Fibroblast of peridontal ligament (primary cell): ENCODE measurements at regions not wholly inside any gene's neighbourhood (a gene's known extent, or its start where the extent isn't known, plus 50 kb on each side); places are given as distances from the start of the nearest gene placed in this dataset.
"Not testable (repeated sequence)": the region's sequence is repeated elsewhere in the genome, so short reads cannot be mapped to it uniquely, and the experiment has no call there.

Source experiments
- DNase-seq: peaks from one replicate; pipeline ENCODE4 v3.0.0-alpha.2; 2010; ENCODE audit errors: extremely low read depth

GRCh38 chr18:11383381-11383780 lies 226.0 kb upstream of the SLC35G4 start:
- peak; percentile 27 for DNase-seq

DNA sequence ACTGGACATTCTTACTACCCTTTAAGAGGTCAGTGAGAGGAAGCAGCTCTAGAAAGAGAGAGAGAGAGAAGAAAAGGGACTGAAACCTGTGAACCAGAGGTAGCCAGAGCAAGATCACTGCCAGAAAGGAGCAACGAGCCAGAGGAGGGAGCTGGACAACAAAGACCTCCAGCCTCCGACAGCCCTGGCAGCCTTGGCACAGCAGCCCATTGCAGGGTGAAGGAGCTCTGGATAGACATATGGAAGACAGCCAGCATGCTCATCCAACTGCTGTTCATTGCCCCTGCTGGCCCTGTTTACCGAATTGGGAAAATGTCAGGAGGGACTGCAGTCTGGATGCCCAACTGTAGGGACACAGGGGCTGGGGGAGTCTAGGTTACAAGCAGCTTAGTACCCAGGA lies 228.4 kb upstream of the SLC35G4 start:
- DNase-seq = no peak

DNA sequence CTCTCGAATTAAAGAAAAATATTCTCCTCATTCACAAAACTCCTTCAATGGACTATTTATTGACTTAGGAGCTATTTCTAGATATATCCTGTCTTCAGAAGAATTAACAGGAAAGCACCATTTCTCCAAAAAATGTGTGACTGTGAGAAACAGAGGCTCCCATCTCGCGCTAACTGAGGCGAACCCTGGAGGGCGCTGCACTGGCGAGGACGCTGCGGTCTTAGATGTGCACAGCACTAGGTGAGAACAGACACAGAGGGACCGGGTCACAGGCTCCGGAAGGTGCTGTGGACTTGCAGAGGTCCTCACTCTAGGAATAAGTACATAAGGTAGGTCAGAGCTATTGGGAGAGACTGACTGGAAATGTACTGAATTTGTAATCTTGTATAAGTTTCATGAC lies 229.7 kb upstream of the SLC35G4 start:
- DNase-seq = no peak

GRCh38 chr18:11377766-11378540 lies 228.6 kb upstream of the PIEZO2 start:
- no peak for DNase-seq

- DNase-seq = no peak
Measured at GRCh38 chr18:11372163-11372562, 222.8 kb upstream of the PIEZO2 start.

- DNase-seq = no peak
Measured at GRCh38 chr18:11369556-11369955, 220.2 kb upstream of the PIEZO2 start.

- no peak for DNase-seq
Measured at GRCh38 chr18:11368020-11368419, 218.7 kb upstream of the PIEZO2 start.

DNA sequence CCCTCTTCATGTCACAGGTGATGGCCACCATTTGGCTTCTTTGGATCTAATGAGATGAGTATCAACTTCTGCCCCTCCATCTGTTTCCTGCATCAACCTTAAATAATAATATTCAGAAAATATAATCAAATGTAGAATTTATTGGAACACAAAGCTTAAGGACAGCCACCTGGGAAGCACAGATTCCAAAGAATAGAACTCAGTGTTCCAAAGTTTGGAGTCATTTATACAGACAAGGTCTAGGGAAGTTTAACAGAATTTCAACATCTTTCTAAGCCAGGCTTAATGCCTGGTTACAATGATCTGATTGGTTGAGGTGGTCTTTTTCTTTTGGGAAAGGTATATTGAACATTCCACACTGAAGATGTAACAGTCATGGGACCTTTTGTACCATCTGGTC lies 218.0 kb upstream of the PIEZO2 start:
- DNase-seq = no peak

DNA sequence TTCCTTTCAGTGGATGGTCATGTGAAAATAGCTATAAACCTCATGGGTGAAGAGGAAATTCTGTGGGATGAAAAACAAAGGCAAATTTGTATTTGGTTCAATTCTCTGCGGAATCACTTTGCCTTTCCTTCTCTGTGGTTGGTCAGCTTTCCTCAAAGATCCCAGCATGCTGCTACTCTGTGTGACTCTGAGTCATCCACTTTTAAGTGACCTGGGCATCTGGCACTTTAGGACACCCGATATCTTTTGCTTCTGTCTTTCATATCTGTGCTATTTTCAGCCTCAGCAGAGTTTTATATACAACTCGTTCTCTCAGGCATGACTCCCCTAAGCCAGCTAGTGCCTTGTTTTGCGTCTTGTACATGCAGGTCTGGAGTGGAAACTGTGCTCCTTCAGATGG lies 217.0 kb upstream of the PIEZO2 start:
- peak; percentile 86 for DNase-seq

- no peak for DNase-seq
Measured at GRCh38 chr18:11362856-11363255, 213.5 kb upstream of the PIEZO2 start.

DNA sequence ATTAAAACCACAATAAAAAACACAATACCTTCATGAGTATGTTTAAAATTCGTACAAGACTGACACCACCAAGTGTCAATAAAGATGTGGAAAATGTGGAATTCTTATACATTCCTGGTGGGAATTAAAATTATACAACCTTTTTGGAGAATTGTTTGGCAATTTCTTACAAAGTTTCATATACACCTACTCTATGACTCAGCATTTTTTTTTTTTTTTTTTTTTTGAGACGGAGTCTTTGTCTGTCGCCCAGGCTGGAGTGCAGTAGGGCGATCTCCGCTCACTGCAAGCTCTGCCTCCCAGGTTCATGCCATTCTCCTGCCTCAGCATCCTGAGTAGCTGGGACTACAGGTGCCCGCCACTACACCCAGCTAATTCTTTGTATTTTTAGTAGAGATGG lies 212.5 kb upstream of the PIEZO2 start:
- DNase-seq = not testable (repeated sequence)

GRCh38 chr18:11357678-11358077 lies 208.3 kb upstream of the PIEZO2 start:
- no peak for DNase-seq

DNA sequence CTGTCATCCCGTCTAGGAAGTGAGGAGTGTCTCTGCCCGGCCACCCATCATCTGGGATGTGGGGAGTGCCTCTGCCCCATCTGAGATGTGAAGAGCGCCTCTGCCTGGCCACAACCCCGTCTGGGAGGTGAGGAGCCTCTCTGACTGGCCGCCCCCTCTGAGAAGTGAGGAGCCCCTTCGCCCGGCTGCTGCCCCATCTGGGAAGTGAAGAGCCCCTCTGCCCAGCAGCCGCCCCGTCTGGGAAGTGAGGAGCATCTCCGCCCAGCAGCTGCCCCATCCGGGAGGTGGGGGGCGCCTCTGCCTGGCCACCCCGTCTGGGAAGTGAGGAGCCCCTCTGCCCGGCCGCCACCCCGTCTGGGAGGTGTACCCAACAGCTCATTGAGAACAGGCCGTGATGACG lies 195.2 kb upstream of the PIEZO2 start:
- not testable (repeated sequence) for DNase-seq

- no peak for DNase-seq
Measured at GRCh38 chr18:11343096-11343495, 193.7 kb upstream of the PIEZO2 start.

DNA sequence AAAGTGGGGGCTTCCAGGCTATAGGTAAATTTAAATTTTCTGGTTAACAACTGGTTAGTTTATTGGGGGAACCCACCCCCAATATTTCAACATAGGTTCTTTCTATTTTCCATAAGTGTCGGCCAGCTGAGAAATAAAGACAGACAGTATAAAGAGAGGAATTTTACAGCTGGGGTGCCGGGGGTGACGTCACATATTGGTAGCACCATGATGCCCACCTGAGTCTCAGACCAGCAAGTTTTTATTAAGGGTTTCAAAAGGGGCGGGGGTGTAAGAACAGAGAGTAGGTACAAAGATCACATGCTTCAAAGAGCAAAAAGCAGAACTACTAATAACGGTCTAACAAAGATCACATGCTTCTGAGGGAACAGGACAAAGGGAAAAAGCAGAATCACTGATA lies 192.7 kb upstream of the PIEZO2 start:
- not testable (repeated sequence) for DNase-seq

GRCh38 chr18:11339188-11339775 lies 189.9 kb upstream of the PIEZO2 start:
- peak; percentile 75 for DNase-seq

GRCh38 chr18:11336241-11336640 lies 186.9 kb upstream of the PIEZO2 start:
- peak; percentile 72 for DNase-seq

- DNase-seq = peak; percentile 41
Measured at GRCh38 chr18:11327391-11328009, 178.1 kb upstream of the PIEZO2 start.

DNA sequence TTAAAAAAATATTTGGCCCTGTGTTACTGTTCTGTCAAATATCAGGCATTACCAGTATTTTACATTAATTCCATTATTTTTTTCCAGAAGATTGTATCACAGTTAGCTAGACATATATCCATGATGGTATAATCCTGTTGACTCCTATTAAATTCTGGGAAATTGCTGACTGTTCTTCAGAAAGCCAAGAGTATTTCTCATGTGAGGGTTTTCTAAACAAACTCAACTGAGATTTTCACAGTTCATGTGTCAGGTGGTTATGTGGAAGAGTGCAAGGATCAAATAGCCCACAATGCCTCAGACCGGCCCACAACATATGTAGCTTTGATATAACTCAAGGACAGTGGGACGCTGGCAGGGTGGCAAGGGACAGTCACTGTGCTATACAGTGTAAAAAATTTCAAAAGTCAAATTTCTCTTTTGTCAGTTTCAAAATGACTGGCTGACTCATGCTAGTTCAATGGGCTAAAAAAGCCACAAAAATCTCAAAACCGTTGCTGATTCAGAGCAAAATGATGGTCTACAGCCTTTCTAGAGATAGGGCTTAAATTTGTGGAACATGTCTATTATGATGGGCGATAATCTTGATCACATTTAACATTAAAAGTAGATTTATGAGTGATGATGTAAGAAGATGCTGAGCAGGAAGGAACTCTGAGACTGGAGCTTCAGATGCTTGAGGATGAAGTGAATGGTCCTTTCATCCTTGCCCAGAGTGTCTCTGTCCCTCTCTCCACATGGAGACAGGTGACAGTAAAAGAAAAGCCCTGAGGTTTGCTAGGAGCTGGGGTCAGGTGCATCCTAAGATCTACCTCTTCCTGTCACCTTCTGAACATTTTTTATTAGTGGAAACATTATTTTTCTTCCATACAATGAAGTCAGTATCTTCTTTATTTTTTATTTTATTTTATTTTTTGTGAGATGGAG lies 175.8 kb upstream of the PIEZO2 start:
- peak; percentile 92 for DNase-seq

DNA sequence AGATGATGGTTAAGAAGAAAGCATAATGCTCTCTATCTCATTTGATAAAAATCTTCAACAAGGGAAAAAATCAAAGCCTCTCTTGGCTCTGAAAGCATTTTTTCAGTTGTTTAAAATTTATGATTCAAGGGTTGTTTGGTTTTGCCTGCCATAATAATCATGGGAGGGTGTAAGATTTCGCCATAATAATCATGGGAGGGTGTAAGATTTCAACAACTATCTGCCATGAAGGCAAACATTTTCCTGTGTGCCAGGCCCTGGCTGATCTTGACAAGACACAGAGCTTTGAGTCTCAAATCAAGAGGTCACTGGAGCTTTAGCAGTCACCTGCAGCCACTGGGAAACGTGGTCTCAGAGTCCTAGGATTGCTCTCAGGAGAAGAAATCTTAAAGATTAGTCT lies 175.1 kb upstream of the PIEZO2 start:
- peak; percentile 85 for DNase-seq

GRCh38 chr18:11323359-11323819 lies 174.0 kb upstream of the PIEZO2 start:
- DNase-seq = peak; percentile 47

DNA sequence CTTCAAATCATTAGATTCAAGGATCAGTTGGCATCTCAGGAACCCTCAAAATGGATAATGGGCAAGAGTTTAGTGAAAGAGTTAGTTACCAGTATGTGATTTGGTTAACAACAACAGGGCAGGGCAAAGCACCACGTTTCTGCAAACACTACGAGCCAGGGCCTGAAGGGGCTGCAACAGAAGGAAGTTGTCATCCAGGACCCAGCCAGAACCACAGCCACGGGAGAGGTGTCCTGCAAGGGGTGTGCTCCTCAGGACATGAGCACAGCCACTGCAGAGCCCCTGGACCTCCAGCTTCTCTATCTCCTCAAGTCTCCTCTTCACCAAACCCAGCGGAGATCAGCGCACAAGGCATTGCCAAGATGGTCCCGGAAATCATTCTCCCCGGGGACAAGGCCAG lies 173.3 kb upstream of the PIEZO2 start:
- no peak for DNase-seq
